ENCODE measurements at regions not wholly inside any gene's neighbourhood (a gene's known extent, or its start where the extent isn't known, plus 50 kb on each side); places are given as distances from the start of the nearest gene placed in this dataset.

- DNase-seq (no peak), ATAC-seq (no peak)
- Histone ChIP-seq H3K27ac (no peak overlapping the region), H3K9me3 (no peaks in the 10 kb centered on the region), H3K4me3 (no peak overlapping the region), H3K4me1 (no peaks in the 10 kb centered on the region), H3K27me3 (ENCODE audit: low read depth) (no peaks in the 10 kb centered on the region), H3K36me3 (no peaks in the 10 kb centered on the region)
- no peak for TF ChIP-seq CTCF (IDR thresholded peaks at IDR 0.05)
- intact Hi-C loops (cut with DNase I): no loop called here
Measured at GRCh38 chr4:166153548-166153947, 280.5 kb downstream of the TLL1 start.

- ATAC-seq (no peak), DNase-seq (no peak)
- Histone ChIP-seq H3K27me3 (ENCODE audit: low read depth) (no peaks in the 10 kb centered on the region), H3K9me3 (no peaks in the 10 kb centered on the region), H3K4me3 (no peak overlapping the region), H3K4me1 (no peaks in the 10 kb centered on the region), H3K36me3 (no peaks in the 10 kb centered on the region), H3K27ac (no peak overlapping the region)
- intact Hi-C loops (cut with DNase I): no loop called here
- no peak for TF ChIP-seq CTCF (IDR thresholded peaks at IDR 0.05)
Measured at GRCh38 chr4:166162327-166162726, 289.3 kb downstream of the TLL1 start.

GRCh38 chr4:166165829-166166420 is 292.9 kb downstream of the TLL1 start:
- TF ChIP-seq CTCF (IDR thresholded peaks at IDR 0.05): peak; percentile 69
- no peak overlapping the region for H3K27ac ChIP-seq
- no peaks in the 10 kb centered on the region for H3K36me3 ChIP-seq
- no peaks in the 10 kb centered on the region for H3K27me3 ChIP-seq (ENCODE audit: low read depth)
- no peak overlapping the region for H3K4me3 ChIP-seq
- no peaks in the 10 kb centered on the region for H3K9me3 ChIP-seq
- intact Hi-C loops (cut with DNase I): no loop called here
- DNase-seq: no peak
- H3K4me1 ChIP-seq: no peaks in the 10 kb centered on the region
- ATAC-seq: peak; percentile 82 to 83

GRCh38 chr4:166169111-166169510 is 296.1 kb downstream of the TLL1 start:
- intact Hi-C loops (cut with DNase I): no loop called here
- peaks cover 5% of the 10 kb centered on the region for H3K9me3 ChIP-seq
- H3K27me3 ChIP-seq (ENCODE audit: low read depth): no peaks in the 10 kb centered on the region
- no peak for TF ChIP-seq CTCF (IDR thresholded peaks at IDR 0.05)
- H3K4me1 ChIP-seq: no peaks in the 10 kb centered on the region
- no peak overlapping the region for H3K27ac ChIP-seq
- ATAC-seq: no peak
- H3K4me3 ChIP-seq: no peak overlapping the region
- DNase-seq: no peak
- H3K36me3 ChIP-seq: no peaks in the 10 kb centered on the region

- DNase-seq (no peak), ATAC-seq (no peak)
- H3K27ac ChIP-seq: no peak overlapping the region
- no peaks in the 10 kb centered on the region for H3K4me1 ChIP-seq
- no peak for TF ChIP-seq CTCF (IDR thresholded peaks at IDR 0.05)
- H3K4me3 ChIP-seq: no peak overlapping the region
- H3K27me3 ChIP-seq (ENCODE audit: low read depth): no peaks in the 10 kb centered on the region
- H3K36me3 ChIP-seq: no peaks in the 10 kb centered on the region
- peaks cover 5% of the 10 kb centered on the region for H3K9me3 ChIP-seq
- intact Hi-C loops (cut with DNase I): no loop called here
Measured at GRCh38 chr4:166172619-166173018, 299.6 kb downstream of the TLL1 start.
